HepG2 (cell line): ENCODE measurements at regions not wholly inside any gene's neighbourhood (a gene's known extent, or its start where the extent isn't known, plus 50 kb on each side); places are given as distances from the start of the nearest gene placed in this dataset.

Experiments used
- KLF16 ChIP-seq, 2 experiments: sonication (generic) in 1 of 2; formaldehyde crosslinking in 1 of 2; IDR thresholded peaks; 2 replicates each; pipeline versions ENCODE4 v1.6.1 to v1.8.0; 2016 to 2023; ENCODE audit warnings: missing genetic modification reagents in 2 of 2, missing compliant biosample characterization in 1 of 2
- MAFK ChIP-seq, 2 experiments: IDR thresholded peaks in 1 of 2; conservative IDR thresholded peaks in 1 of 2; 2 replicates each; pipeline ENCODE4 v1.6.1; 2011; ENCODE audit warnings: improper control_type of control experiment in 2 of 2, low read length in 2 of 2
- MAZ ChIP-seq, 2 experiments: sonication (generic) in 1 of 2; formaldehyde crosslinking in 1 of 2; IDR thresholded peaks; 2 replicates each; pipeline versions ENCODE4 v1.5.0 to v1.6.1; 2012 to 2020; ENCODE audit warnings: low read depth in 2 of 2, mild to moderate bottlenecking in 2 of 2, borderline replicate concordance in 1 of 2, improper control_type of control experiment in 1 of 2, low read length in 1 of 2, missing genetic modification reagents in 1 of 2, moderate library complexity in 1 of 2
- POLR2AphosphoS2 ChIP-seq: IDR thresholded peaks from 2 replicates; pipeline ENCODE4 v1.6.1; 2011; ENCODE audit warnings: low read depth, low read length, improper control_type of control experiment
- PRMT3 ChIP-seq: sonication (generic); formaldehyde crosslinking; IDR thresholded peaks from 2 replicates; pipeline ENCODE4 v1.8.1; 2022; ENCODE audit warnings: low read depth, mild to moderate bottlenecking, moderate library complexity, missing genetic modification reagents, borderline replicate concordance
- STAG1 ChIP-seq: sonication (generic); formaldehyde crosslinking; IDR thresholded peaks from 2 replicates; pipeline ENCODE4 v1.4.0; 2020; ENCODE audit warnings: missing genetic modification reagents
- TEAD3 ChIP-seq: optimal IDR thresholded peaks from 2 replicates; pipeline ENCODE3; 2016; ENCODE audit warnings: borderline replicate concordance
- TOE1 ChIP-seq: sonication (generic); formaldehyde crosslinking; IDR thresholded peaks from 2 replicates; pipeline ENCODE4 v1.4.0; 2020; ENCODE audit warnings: mild to moderate bottlenecking, missing genetic modification reagents
- YY1 ChIP-seq: IDR thresholded peaks from 2 replicates; pipeline ENCODE4 v1.6.1; 2011; ENCODE audit warnings: low read length, low read depth, moderate library complexity, mild to moderate bottlenecking; ENCODE audit not compliant: insufficient read depth, insufficient replicate concordance
- ZFP37 ChIP-seq: sonication (generic); formaldehyde crosslinking; IDR thresholded peaks from 2 replicates; pipeline ENCODE4 v1.4.0; 2020; ENCODE audit warnings: missing genetic modification reagents, borderline replicate concordance
- ZNF441 ChIP-seq: sonication (generic); formaldehyde crosslinking; IDR thresholded peaks from 2 replicates; pipeline ENCODE4 v1.7.0; 2021; ENCODE audit warnings: missing genetic modification reagents, borderline replicate concordance
- ZNF451 ChIP-seq: sonication (generic); formaldehyde crosslinking; IDR thresholded peaks from 2 replicates; pipeline ENCODE4 v1.5.0; 2020; ENCODE audit warnings: mild to moderate bottlenecking, missing genetic modification reagents
- TF ChIP-seq, protein P1 (sequence below): sonication (generic); formaldehyde crosslinking; IDR thresholded peaks from 2 replicates; pipeline ENCODE4 v1.4.0; 2020; ENCODE audit warnings: missing genetic modification reagents
- TF ChIP-seq, protein P2 (sequence below): sonication (generic); formaldehyde crosslinking; IDR thresholded peaks from 2 replicates; pipeline ENCODE4 v1.4.0; 2020; ENCODE audit warnings: missing genetic modification reagents
- TF ChIP-seq, protein P3 (sequence below): sonication (generic); formaldehyde crosslinking; IDR thresholded peaks from 2 replicates; pipeline ENCODE4 v1.5.0; 2020; ENCODE audit warnings: mild to moderate bottlenecking, missing genetic modification reagents, borderline replicate concordance
- TF ChIP-seq, protein P4 (sequence below): sonication (generic); formaldehyde crosslinking; IDR thresholded peaks from 2 replicates; pipeline ENCODE4 v1.8.0; 2022; ENCODE audit warnings: mild to moderate bottlenecking, missing genetic modification reagents, borderline replicate concordance
- TF ChIP-seq, protein P5 (sequence below): sonication (generic); formaldehyde crosslinking; IDR thresholded peaks from 2 replicates; pipeline ENCODE4 v1.4.0; 2020; ENCODE audit warnings: mild to moderate bottlenecking, missing genetic modification reagents

DNA sequence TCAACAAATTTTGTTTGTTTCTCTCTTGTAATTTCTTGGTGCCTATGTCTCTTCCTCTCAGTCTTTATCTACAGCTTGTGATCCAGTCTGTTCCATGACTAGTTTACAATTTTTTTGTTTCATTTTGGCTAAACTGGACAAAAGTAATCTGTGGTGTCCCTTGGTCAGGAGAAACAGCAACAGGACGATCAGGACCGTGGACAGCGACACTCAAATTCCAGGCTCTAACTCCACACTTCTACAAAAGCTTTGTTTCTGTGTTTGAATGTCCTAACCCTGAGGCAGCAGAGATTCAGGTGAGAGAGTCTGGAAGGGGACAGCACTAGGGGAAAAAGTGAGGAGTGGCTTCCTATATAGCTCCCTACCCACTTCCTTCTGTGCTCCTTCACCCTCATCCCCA is 593.3 kb upstream of the FANCL start (continued):
- TF ChIP-seq ZFP37 (peak; percentile 78; the same call in 1 of the 2 replicates), STAG1 (CRISPR knock-in tag) (no peak), ZNF451 (no peak), POLR2AphosphoS2 (no peak), TOE1 (CRISPR knock-in tag) (no peak), KLF16 (CRISPR knock-in tag; IDR thresholded peaks at IDR 0.05) (no peak), TEAD3 (CRISPR knock-in tag) (peak; percentile 83), ZNF441 (CRISPR knock-in tag) (peak; percentile 59; the same call in 1 of the 2 replicates), PRMT3 (no peak), MAFK (conservative IDR thresholded peaks at IDR 0.05 in 1 of 2, IDR thresholded peaks at IDR 0.05 in 1 of 2; ENCODE audit: low read length in 2 of 2) (no peak), YY1 (no peak), MAZ (IDR thresholded peaks at IDR 0.05; ENCODE audit: borderline replicate concordance, low read depth, low read length) (no peak), MAZ (CRISPR knock-in tag; IDR thresholded peaks at IDR 0.05; ENCODE audit: low read depth) (no peak)
- TF ChIP-seq, protein P1, sequence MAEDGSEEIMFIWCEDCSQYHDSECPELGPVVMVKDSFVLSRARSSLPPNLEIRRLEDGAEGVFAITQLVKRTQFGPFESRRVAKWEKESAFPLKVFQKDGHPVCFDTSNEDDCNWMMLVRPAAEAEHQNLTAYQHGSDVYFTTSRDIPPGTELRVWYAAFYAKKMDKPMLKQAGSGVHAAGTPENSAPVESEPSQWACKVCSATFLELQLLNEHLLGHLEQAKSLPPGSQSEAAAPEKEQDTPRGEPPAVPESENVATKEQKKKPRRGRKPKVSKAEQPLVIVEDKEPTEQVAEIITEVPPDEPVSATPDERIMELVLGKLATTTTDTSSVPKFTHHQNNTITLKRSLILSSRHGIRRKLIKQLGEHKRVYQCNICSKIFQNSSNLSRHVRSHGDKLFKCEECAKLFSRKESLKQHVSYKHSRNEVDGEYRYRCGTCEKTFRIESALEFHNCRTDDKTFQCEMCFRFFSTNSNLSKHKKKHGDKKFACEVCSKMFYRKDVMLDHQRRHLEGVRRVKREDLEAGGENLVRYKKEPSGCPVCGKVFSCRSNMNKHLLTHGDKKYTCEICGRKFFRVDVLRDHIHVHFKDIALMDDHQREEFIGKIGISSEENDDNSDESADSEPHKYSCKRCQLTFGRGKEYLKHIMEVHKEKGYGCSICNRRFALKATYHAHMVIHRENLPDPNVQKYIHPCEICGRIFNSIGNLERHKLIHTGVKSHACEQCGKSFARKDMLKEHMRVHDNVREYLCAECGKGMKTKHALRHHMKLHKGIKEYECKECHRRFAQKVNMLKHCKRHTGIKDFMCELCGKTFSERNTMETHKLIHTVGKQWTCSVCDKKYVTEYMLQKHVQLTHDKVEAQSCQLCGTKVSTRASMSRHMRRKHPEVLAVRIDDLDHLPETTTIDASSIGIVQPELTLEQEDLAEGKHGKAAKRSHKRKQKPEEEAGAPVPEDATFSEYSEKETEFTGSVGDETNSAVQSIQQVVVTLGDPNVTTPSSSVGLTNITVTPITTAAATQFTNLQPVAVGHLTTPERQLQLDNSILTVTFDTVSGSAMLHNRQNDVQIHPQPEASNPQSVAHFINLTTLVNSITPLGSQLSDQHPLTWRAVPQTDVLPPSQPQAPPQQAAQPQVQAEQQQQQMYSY (CRISPR knock-in tag), result no peak
- TF ChIP-seq, protein P2, sequence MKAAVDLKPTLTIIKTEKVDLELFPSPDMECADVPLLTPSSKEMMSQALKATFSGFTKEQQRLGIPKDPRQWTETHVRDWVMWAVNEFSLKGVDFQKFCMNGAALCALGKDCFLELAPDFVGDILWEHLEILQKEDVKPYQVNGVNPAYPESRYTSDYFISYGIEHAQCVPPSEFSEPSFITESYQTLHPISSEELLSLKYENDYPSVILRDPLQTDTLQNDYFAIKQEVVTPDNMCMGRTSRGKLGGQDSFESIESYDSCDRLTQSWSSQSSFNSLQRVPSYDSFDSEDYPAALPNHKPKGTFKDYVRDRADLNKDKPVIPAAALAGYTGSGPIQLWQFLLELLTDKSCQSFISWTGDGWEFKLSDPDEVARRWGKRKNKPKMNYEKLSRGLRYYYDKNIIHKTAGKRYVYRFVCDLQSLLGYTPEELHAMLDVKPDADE (CRISPR knock-in tag), result no peak
- TF ChIP-seq, protein P3, sequence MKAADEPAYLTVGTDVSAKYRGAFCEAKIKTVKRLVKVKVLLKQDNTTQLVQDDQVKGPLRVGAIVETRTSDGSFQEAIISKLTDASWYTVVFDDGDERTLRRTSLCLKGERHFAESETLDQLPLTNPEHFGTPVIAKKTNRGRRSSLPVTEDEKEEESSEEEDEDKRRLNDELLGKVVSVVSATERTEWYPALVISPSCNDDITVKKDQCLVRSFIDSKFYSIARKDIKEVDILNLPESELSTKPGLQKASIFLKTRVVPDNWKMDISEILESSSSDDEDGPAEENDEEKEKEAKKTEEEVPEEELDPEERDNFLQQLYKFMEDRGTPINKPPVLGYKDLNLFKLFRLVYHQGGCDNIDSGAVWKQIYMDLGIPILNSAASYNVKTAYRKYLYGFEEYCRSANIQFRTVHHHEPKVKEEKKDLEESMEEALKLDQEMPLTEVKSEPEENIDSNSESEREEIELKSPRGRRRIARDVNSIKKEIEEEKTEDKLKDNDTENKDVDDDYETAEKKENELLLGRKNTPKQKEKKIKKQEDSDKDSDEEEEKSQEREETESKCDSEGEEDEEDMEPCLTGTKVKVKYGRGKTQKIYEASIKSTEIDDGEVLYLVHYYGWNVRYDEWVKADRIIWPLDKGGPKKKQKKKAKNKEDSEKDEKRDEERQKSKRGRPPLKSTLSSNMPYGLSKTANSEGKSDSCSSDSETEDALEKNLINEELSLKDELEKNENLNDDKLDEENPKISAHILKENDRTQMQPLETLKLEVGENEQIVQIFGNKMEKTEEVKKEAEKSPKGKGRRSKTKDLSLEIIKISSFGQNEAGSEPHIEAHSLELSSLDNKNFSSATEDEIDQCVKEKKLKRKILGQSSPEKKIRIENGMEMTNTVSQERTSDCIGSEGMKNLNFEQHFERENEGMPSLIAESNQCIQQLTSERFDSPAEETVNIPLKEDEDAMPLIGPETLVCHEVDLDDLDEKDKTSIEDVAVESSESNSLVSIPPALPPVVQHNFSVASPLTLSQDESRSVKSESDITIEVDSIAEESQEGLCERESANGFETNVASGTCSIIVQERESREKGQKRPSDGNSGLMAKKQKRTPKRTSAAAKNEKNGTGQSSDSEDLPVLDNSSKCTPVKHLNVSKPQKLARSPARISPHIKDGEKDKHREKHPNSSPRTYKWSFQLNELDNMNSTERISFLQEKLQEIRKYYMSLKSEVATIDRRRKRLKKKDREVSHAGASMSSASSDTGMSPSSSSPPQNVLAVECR (CRISPR knock-in tag), result no peak
- TF ChIP-seq, protein P4, sequence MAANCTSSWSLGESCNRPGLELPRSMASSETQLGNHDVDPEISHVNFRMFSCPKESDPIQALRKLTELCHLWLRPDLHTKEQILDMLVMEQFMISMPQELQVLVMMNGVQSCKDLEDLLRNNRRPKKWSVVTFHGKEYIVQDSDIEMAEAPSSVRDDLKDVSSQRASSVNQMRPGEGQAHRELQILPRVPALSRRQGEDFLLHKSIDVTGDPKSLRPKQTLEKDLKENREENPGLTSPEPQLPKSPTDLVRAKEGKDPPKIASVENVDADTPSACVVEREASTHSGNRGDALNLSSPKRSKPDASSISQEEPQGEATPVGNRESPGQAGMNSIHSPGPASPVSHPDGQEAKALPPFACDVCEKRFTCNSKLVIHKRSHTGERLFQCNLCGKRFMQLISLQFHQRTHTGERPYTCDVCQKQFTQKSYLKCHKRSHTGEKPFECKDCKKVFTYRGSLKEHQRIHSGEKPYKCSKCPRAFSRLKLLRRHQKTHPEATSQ (CRISPR knock-in tag), result no peak
- TF ChIP-seq, protein P5, sequence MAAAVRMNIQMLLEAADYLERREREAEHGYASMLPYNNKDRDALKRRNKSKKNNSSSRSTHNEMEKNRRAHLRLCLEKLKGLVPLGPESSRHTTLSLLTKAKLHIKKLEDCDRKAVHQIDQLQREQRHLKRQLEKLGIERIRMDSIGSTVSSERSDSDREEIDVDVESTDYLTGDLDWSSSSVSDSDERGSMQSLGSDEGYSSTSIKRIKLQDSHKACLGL (CRISPR knock-in tag), result no peak
